ENCODE measurements at regions not wholly inside any gene's neighbourhood (a gene's known extent, or its start where the extent isn't known, plus 50 kb on each side); places are given as distances from the start of the nearest gene placed in this dataset.

DNA sequence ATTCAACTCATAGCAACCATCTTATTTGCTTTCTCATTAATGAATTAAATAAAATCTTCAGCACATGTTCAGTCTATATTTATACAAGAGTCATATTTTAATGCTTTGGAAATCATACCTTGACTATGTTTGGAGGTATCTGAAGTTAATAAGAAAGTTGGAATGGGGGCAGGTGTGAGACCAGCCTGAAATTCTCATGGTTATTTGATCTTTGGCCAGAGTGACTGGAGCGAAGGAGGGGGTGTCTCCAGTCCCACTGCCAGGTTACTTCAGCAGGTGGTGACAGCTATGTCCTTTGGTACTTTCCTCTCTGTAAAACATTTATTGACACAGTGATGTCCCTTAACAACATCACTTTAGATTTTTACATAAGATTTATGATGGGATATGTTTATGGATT is 318.1 kb upstream of the SGCD start:
- no peak for DNase-seq
- Histone ChIP-seq H3K27ac (no peak overlapping the region), H3K27me3 (no peaks in the 10 kb centered on the region), H3K9me3 (no peaks in the 10 kb centered on the region), H3K36me3 (no peaks in the 10 kb centered on the region), H3K4me1 (no peaks in the 10 kb centered on the region), H3K4me3 (replicated peaks in 1 of 3) (no peak overlapping the region)
- 88 to 97% methylated on average over 1 of the region's 1 CpG for WGBS, 2 donors
- intact Hi-C loops (cut with DNase I) = no loop called here
- TF ChIP-seq CTCF (IDR thresholded peaks at IDR 0.05) (no peak), POLR2A (IDR thresholded peaks at IDR 0.05) (no peak)

GRCh38 chr5:156009583-156009982 is 317.4 kb upstream of the SGCD start:
- no peak for DNase-seq
- H3K27me3 ChIP-seq = no peaks in the 10 kb centered on the region
- no peak overlapping the region for H3K27ac ChIP-seq
- no peaks in the 10 kb centered on the region for H3K36me3 ChIP-seq
- no peaks in the 10 kb centered on the region for H3K4me1 ChIP-seq
- intact Hi-C loops (cut with DNase I) = no loop called here
- H3K9me3 ChIP-seq = no peaks in the 10 kb centered on the region
- no peak overlapping the region for H3K4me3 ChIP-seq (replicated peaks in 1 of 3)
- TF ChIP-seq CTCF (IDR thresholded peaks at IDR 0.05) (no peak), POLR2A (IDR thresholded peaks at IDR 0.05) (no peak)
- WGBS, 2 donors = 82 to 91% methylated on average over 5 of the region's 5 CpGs

DNA sequence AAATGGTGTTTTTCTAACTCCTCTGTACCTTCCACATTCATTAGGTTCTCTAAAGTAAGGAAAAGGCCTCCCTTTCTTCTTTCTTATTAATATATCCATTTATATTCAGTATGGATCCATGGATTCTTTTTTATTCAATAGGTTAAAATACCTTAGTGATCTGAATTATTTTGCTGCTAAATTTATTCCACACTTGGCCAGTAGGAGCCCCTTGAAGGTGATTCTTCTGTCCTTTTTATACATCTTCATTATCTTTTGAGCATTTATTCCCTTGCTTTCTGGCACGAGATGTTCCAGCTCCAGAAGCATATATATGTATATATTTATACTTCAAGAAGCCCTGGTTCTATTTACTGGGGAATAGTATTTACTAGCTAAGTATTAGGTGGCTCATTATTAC is 311.8 kb upstream of the SGCD start:
- Histone ChIP-seq H3K36me3 (no peaks in the 10 kb centered on the region), H3K4me3 (replicated peaks in 1 of 3) (no peak overlapping the region), H3K4me1 (no peaks in the 10 kb centered on the region), H3K9me3 (no peaks in the 10 kb centered on the region), H3K27ac (no peak overlapping the region), H3K27me3 (no peaks in the 10 kb centered on the region)
- TF ChIP-seq CTCF (IDR thresholded peaks at IDR 0.05) = no peak
- TF ChIP-seq POLR2A (IDR thresholded peaks at IDR 0.05) = no peak
- no peak for DNase-seq
- WGBS, 2 donors = 84 to 89% methylated on average over 1 of the region's 1 CpG
- intact Hi-C loops (cut with DNase I) = no loop called here

- intact Hi-C loops (cut with DNase I) = no loop called here
- no peak for DNase-seq
- no peak for TF ChIP-seq CTCF (IDR thresholded peaks at IDR 0.05)
- TF ChIP-seq POLR2A (IDR thresholded peaks at IDR 0.05) = no peak
Measured at GRCh38 chr5:156019130-156019529, 307.8 kb upstream of the SGCD start.

DNA sequence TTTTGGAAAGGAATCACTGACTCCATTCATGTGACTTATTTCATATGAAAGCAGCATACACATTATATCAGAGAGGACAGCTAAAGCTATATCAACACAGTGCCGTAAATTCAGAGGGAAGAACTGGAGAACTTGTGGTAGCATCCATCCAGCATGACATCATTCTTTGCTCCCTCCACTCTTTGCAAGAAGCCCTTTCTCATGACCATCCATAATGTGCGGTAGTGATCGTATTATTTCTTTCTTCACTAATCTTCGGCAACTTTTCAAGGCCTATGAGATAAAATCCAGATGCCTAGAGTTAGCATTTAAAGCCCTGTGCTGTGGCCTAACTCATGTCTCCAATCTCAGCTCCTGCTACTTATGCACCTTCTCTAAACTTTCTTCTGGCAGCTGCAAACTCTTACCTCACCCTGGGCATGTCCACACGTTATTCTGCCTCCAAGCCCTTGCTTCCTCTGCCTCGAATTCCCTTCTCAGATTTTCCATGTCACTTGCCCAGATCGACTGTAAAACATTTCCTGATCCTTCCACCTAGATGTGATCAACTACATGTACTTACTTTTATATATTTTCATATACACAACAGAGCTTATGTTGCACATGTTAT is 307.3 kb upstream of the SGCD start:
- no peaks in the 10 kb centered on the region for H3K27me3 ChIP-seq
- intact Hi-C loops (cut with DNase I) = no loop called here
- TF ChIP-seq CTCF (IDR thresholded peaks at IDR 0.05) = no peak
- TF ChIP-seq POLR2A (IDR thresholded peaks at IDR 0.05) = no peak
- no peaks in the 10 kb centered on the region for H3K4me1 ChIP-seq
- H3K27ac ChIP-seq = no peak overlapping the region
- H3K9me3 ChIP-seq = no peaks in the 10 kb centered on the region
- WGBS, 2 donors = 72% methylated on average over 7 of the region's 7 CpGs
- H3K36me3 ChIP-seq = no peaks in the 10 kb centered on the region
- no peak overlapping the region for H3K4me3 ChIP-seq (replicated peaks in 1 of 3)
- no peak for DNase-seq

More at GRCh38 chr5:156019130-156019529, 307.8 kb upstream of the SGCD start:
- WGBS, 2 donors = 78 to 81% methylated on average over 2 of the region's 2 CpGs
- H3K36me3 ChIP-seq = no peaks in the 10 kb centered on the region
- H3K4me3 ChIP-seq (replicated peaks in 1 of 3) = no peak overlapping the region
- H3K4me1 ChIP-seq = no peaks in the 10 kb centered on the region
- no peaks in the 10 kb centered on the region for H3K9me3 ChIP-seq
- no peaks in the 10 kb centered on the region for H3K27me3 ChIP-seq
- no peak overlapping the region for H3K27ac ChIP-seq
